ENCODE measurements at regions not wholly inside any gene's neighbourhood (a gene's known extent, or its start where the extent isn't known, plus 50 kb on each side); places are given as distances from the start of the nearest gene placed in this dataset.

GRCh38 chr13:81591528-81592220, 1250.7 kb upstream of the SPRY2 start:
- TF ChIP-seq, protein P1, sequence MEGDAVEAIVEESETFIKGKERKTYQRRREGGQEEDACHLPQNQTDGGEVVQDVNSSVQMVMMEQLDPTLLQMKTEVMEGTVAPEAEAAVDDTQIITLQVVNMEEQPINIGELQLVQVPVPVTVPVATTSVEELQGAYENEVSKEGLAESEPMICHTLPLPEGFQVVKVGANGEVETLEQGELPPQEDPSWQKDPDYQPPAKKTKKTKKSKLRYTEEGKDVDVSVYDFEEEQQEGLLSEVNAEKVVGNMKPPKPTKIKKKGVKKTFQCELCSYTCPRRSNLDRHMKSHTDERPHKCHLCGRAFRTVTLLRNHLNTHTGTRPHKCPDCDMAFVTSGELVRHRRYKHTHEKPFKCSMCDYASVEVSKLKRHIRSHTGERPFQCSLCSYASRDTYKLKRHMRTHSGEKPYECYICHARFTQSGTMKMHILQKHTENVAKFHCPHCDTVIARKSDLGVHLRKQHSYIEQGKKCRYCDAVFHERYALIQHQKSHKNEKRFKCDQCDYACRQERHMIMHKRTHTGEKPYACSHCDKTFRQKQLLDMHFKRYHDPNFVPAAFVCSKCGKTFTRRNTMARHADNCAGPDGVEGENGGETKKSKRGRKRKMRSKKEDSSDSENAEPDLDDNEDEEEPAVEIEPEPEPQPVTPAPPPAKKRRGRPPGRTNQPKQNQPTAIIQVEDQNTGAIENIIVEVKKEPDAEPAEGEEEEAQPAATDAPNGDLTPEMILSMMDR (IDR thresholded peaks at IDR 0.05; ENCODE audit: extremely low read depth in 1 of 2, insufficient read depth in 1 of 2, low read depth in 1 of 2, low read length in 2 of 2): no peak
- TF ChIP-seq JUN (IDR thresholded peaks at IDR 0.05; ENCODE audit: borderline replicate concordance, insufficient read depth, insufficient read length, low read depth) (no peak), POLR2AphosphoS5 (IDR thresholded peaks at IDR 0.05; ENCODE audit: insufficient read depth, low read depth, low read length) (no peak)

Data from endothelial cell of umbilical vein (primary cell).